BJ (cell line): ENCODE measurements at regions not wholly inside any gene's neighbourhood (a gene's known extent, or its start where the extent isn't known, plus 50 kb on each side); places are given as distances from the start of the nearest gene placed in this dataset.

Experiments
- CTCF ChIA-PET: fragments of 350-600 bp; formaldehyde crosslinking; extraction: SDS; loops from one replicate; lab custom pipeline; 2021; ENCODE audit warnings: antibody characterized with exemption, inconsistent platforms; lab: Yijun Ruan, JAX
- POLR2A ChIA-PET: fragments of 300-600 bp; sonication (Branson Sonifier 250); formaldehyde crosslinking; extraction: SDS; loops from one replicate; lab custom pipeline; 2021; ENCODE audit warnings: antibody characterized with exemption; lab: Charles Lee
- DNase-seq: peaks from one replicate; pipeline ENCODE4 v3.0.0-alpha.2; 2011; ENCODE audit warnings: low read depth
- H3K27me3 ChIP-seq: 2 replicates; pipeline ENCODE4 v1.6.0; 2011; ENCODE audit warnings: low read length; ENCODE audit not compliant: control insufficient read depth, insufficient read depth
- H3K36me3 ChIP-seq: 2 replicates; pipeline ENCODE4 v1.5.1; 2011; ENCODE audit warnings: low read length; ENCODE audit not compliant: control insufficient read depth, insufficient read depth
- H3K4me3 ChIP-seq: 2 replicates; pipeline ENCODE4 v1.5.1; 2011; ENCODE audit warnings: low read depth, mild to moderate bottlenecking, control low read depth, low read length
- TF ChIP-seq, protein P1 (sequence below): IDR thresholded peaks from 2 replicates; pipeline ENCODE4 v1.5.1; 2011; ENCODE audit warnings: low read depth, mild to moderate bottlenecking, control low read depth, inconsistent platforms, low read length, moderate library complexity; ENCODE audit not compliant: insufficient read depth

GRCh38 chr10:63723320-63723719 is 202.1 kb downstream of the REEP3 start:
- Histone ChIP-seq H3K27me3 (peaks cover 3% of the 10 kb centered on the region), H3K36me3 (no peaks in the 10 kb centered on the region), H3K4me3 (no peak overlapping the region)
- TF ChIP-seq, protein P1, sequence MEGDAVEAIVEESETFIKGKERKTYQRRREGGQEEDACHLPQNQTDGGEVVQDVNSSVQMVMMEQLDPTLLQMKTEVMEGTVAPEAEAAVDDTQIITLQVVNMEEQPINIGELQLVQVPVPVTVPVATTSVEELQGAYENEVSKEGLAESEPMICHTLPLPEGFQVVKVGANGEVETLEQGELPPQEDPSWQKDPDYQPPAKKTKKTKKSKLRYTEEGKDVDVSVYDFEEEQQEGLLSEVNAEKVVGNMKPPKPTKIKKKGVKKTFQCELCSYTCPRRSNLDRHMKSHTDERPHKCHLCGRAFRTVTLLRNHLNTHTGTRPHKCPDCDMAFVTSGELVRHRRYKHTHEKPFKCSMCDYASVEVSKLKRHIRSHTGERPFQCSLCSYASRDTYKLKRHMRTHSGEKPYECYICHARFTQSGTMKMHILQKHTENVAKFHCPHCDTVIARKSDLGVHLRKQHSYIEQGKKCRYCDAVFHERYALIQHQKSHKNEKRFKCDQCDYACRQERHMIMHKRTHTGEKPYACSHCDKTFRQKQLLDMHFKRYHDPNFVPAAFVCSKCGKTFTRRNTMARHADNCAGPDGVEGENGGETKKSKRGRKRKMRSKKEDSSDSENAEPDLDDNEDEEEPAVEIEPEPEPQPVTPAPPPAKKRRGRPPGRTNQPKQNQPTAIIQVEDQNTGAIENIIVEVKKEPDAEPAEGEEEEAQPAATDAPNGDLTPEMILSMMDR, result no peak
- CTCF ChIA-PET, result interaction anchor here (1.1 to 9.6 kb wide), 5 partner anchors 44 to 556 kb away, joined by 3 to 148 read pairs (median 6); no protein-coding TSS in a partner anchor
- POLR2A ChIA-PET, result interaction anchor here (0.6 to 0.7 kb wide), 2 partner anchors 146 to 183 kb away, joined by 3 to 5 read pairs; no protein-coding TSS in a partner anchor
- no peak for DNase-seq

- TF ChIP-seq, protein P1, result no peak
- CTCF ChIA-PET, result interaction anchor here (2.0 to 9.6 kb wide), 3 partner anchors 44 to 556 kb away, joined by 6 to 148 read pairs (median 6); no protein-coding TSS in a partner anchor
- H3K36me3 ChIP-seq, result no peaks in the 10 kb centered on the region
- POLR2A ChIA-PET, result interaction anchor here (0.6 to 0.7 kb wide), 2 partner anchors 145 to 183 kb away, joined by 3 to 5 read pairs; no protein-coding TSS in a partner anchor
- no peak for DNase-seq
- no peak overlapping the region for H3K4me3 ChIP-seq
- H3K27me3 ChIP-seq, result peaks cover 3% of the 10 kb centered on the region
These were observed 202.5 kb downstream of the REEP3 start for GRCh38 chr10:63723741-63724140.

DNA sequence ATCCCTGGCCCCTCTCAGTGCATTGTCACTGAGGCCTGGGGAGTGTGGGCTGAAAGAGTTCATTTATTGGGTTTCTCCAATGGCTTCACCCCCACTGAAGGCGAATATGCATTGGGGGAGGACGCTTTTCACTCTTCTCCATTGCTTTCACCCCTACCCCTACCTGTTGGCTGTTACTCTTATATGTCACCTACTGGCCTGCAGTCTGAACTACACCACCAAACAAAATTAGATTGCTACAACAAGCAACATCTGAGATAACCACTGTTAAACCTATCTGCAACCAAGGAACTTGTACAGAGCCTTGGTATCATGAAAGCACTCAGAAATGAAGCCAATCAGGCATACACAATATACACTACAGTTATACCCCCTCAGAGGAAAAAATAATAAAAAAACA is 203.7 kb downstream of the REEP3 start:
- no peaks in the 10 kb centered on the region for H3K36me3 ChIP-seq
- CTCF ChIA-PET, result no interaction called here
- H3K27me3 ChIP-seq, result peaks cover 3% of the 10 kb centered on the region
- no peak overlapping the region for H3K4me3 ChIP-seq
- TF ChIP-seq, protein P1, result no peak
- no peak for DNase-seq
- POLR2A ChIA-PET, result no interaction called here

GRCh38 chr10:63726867-63727266 is 205.7 kb downstream of the REEP3 start:
- TF ChIP-seq, protein P1, result no peak
- ChIA-PET CTCF (interaction anchor here (1.8 kb wide), 1 partner anchor 560 kb away, joined by 6 read pairs; no protein-coding TSS in a partner anchor), POLR2A (no interaction called here)
- peaks cover 4% of the 10 kb centered on the region for H3K27me3 ChIP-seq
- H3K4me3 ChIP-seq, result no peak overlapping the region
- no peak for DNase-seq
- no peaks in the 10 kb centered on the region for H3K36me3 ChIP-seq

DNA sequence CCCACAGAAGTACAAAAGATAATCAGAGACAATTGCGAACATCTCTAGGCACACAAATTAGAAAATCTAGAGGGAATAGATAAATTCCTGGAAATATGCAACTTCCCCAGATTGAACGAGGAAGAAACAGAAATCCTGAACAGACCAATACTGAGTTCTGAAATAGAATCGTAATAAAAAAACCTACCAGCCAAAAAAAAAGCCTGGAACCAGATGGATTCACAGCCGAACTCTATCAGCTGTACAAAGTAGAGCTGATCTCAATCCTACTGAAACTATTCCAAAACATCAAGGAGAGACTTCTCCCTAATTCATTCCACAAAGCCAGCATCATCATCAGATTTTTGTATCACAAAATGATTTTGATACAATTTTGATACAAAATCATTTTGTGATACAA is 206.4 kb downstream of the REEP3 start:
- CTCF ChIA-PET, result interaction anchor here (1.8 kb wide), 1 partner anchor 561 kb away, joined by 6 read pairs; no protein-coding TSS in a partner anchor
- POLR2A ChIA-PET, result no interaction called here
- DNase-seq, result no peak
- TF ChIP-seq, protein P1, result no peak
- Histone ChIP-seq H3K4me3 (no peak overlapping the region), H3K36me3 (no peaks in the 10 kb centered on the region), H3K27me3 (peaks cover 4% of the 10 kb centered on the region; the same call in 1 of the 2 replicates)
